ENCODE measurements at regions not wholly inside any gene's neighbourhood (a gene's known extent, or its start where the extent isn't known, plus 50 kb on each side); places are given as distances from the start of the nearest gene placed in this dataset.

GRCh38 chr10:44153918-44154670 lies 230.8 kb downstream of the CXCL12 start:
- TF ChIP-seq CTCF (conservative IDR thresholded peaks at IDR 0.05 in 1 of 2, IDR thresholded peaks at IDR 0.05 in 1 of 2; ENCODE audit: extremely low read depth in 1 of 2, insufficient read depth in 1 of 2, low read depth in 1 of 2, low read length in 2 of 2) (no peak), EZH2 (IDR thresholded peaks at IDR 0.05; ENCODE audit: borderline replicate concordance, low read length) (no peak)
